Hematopoietic multipotent progenitor cell treated with erythropoietin and hydrocortisone succinate and interleukin-3 and kit ligand, for 8 days (in vitro differentiated cells): ENCODE measurements at regions not wholly inside any gene's neighbourhood (a gene's known extent, or its start where the extent isn't known, plus 50 kb on each side); places are given as distances from the start of the nearest gene placed in this dataset.
"Not testable (repeated sequence)": the region's sequence is repeated elsewhere in the genome, so short reads cannot be mapped to it uniquely, and the experiment has no call there.

Experiments
- DNase-seq: peaks from one replicate; pipeline ENCODE4 v3.0.0-alpha.2; 2015

- no peak for DNase-seq
These were observed 149.5 kb upstream of the KRR1 start for GRCh38 chr12:75660805-75661404.

DNA sequence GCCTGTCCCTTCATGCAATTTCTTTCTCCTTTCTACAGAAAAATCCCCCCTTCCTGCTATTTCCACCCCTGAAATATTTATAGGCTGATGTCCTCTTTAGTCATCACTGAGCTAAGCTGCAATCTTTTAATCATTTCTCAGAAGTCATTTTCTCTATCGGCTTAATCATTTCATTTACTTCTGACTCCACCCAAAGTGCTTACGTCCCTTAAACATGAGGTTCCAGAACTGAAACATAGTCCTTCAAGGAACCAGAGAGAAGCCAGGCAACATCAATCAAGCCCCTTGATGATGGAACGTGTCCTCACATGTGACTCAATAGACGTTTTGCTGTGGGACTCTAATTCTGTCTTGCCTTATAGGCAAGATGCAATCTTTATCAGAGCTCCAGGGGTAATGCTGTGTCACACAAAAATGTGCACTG is 148.7 kb upstream of the KRR1 start:
- no peak for DNase-seq

DNA sequence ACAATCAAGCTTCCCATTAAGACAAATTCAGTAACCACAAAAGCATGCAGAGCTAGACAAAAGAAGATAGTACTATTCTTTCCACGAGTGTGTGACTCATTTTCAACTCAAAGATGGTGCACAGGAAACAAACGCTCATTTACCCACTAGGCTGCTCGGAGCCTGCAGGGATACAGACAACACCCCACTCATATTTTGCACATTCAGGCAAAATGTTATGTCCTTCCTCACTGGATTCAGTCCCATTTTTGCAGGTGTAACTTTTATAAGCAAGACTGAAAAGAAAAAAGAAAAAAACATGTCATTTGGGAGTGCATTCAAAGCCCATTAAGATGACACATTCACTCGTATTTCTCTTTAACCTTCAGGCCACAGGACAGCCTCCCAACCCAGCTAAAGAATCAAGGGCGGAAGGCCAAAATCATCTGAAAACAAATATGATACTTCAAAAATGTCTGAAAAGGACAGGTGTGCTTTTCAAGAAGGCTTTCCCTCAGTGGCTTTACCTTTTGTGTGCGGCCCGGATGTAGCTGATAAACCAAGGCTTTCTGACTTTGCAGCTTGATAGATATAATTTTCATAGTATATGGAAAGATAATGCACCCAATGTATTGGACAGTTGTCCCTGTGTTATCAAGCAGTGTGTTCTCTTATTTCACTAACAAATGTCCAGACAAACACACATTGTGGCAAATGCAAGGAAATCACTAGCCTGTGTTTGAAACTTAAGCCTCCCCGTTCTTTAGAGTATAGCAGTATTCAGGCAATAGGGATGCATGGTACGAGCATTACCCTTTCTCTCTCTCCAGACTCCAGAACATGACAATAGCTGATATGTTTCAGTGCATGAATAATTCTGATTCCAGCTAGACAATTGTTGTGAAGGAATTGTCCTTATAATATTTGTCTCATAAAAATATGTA is 147.8 kb upstream of the KRR1 start:
- DNase-seq = no peak

DNA sequence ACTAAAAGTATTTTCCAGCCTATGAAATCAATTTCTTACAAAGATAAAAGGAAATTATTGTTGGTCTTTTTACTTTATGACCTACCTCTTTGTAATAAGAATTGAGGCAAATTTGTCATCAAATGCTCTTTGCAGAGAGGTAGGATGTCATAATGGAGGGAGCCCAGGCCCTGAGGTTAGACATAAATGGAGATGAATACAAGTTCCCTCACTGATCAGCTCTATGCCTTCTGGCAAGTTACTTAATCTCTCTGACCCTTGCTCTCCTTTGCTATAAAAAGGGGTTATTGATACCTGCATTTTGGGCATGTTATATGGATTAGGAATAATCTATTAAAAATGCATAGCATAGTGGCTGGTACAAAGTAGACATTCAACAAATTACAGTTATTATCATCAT is 146.9 kb upstream of the KRR1 start:
- DNase-seq = no peak

GRCh38 chr12:75657831-75658230 is 146.4 kb upstream of the KRR1 start:
- no peak for DNase-seq

- DNase-seq = not testable (repeated sequence)
These were observed 145.9 kb upstream of the KRR1 start for GRCh38 chr12:75657354-75657753.

DNA sequence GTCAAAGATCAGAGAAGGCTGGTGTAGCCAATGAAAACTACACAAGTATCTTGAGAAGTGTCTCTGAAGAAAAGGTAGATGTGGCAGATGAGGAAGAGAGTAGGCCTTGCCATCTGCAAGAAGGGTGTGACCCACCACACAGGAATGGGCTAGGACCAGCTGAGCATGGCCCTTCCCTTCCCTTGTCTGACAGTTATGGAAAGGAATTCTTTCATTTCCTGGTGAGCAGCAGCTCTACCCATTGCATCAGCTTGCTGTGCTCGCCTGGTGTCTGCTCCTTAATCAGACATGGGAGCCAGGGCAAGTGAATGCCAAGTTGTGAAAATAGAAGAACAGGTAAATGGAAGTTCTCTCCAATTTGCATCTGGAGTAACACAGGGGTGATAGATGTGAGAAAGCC is 145.2 kb upstream of the KRR1 start:
- no peak for DNase-seq

DNA sequence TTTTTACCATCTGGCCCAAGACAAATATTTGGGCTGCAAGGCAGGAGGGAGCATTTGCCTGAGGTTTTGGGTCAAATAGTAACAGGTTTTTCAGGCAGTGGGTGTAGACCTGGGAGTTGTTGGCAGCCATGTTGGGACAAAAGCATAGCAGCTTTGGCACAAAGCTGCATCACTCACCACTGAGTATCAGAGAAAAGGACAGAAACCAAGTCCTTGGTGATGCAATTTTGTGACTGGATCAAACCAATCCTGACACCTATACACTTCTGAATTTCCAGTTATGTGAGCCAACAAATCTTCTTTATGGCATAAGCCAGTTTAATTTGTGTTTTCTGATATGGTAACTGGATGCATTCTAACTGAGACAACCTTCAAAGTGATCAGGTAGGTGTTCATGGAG is 144.8 kb upstream of the KRR1 start:
- DNase-seq = no peak

GRCh38 chr12:75655315-75655806 is 144.0 kb upstream of the KRR1 start:
- DNase-seq = no peak

- DNase-seq = no peak
These were observed 139.9 kb upstream of the KRR1 start for GRCh38 chr12:75651342-75651695.

DNA sequence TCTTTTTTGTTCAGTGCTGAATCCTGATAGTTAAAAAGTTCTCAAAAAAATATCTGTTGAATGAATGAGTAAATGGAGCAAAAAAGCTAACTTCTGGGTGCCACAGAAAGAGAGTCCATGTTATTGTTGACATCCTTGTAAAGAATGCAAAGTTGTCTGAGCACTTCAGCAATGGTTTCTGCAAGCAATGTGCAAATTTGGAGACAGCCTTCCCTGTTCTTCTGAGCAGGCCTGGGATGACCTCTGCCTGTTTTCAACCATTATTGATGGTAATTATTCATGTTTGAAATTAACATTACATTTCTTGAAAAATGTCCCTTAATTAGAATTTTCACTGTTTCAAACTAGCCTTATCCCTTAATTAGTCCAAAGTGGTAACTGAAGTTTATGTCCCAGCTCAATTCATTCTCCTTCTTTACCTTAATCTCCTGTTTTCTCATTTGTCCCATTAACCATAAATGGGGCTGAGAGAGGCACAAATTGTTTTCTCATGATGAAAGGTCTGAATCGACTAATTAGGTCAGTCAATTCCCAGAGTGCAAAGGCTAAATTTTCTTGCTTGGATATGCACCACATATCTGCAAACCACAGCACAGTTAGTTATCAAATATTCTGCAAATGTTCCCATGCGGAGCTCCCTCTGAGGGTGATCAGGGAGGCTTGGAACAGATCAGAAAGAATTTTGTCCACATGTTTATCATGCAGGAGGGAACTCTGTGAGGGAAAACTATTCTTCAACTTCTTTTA is 139.4 kb upstream of the KRR1 start:
- no peak for DNase-seq

- DNase-seq = no peak
These were observed 138.7 kb upstream of the KRR1 start for GRCh38 chr12:75650100-75650499.

- DNase-seq = no peak
These were observed 137.4 kb upstream of the KRR1 start for GRCh38 chr12:75648856-75649255.

GRCh38 chr12:75646329-75647210 is 135.2 kb upstream of the KRR1 start:
- no peak for DNase-seq

DNA sequence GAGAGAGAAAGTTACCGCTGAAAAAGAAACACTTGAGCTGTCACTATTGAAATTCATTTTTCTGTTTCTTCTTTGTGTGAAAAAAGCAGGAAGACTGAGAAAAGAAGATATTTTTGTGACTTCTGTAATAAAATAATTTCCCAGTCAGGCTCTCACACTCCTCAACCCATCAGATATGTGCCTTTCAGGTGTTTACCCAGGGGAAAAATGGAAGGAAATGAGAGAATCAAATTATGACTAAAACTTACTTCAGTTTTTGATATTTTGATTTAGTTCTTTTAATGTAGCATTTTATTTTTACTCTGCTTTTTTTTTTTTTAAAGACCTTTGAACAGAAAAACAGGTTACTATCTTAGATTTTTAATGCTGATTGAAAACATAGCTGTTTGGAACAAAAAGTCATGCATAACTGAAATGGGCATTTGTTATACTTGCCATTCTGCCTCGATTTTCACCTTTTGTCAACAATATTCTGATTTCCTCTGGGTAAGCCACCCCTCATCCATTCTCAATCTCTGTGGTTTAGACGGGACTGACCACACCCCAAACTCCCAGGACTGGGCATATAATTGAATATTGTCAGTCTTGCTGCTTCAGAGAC is 133.2 kb upstream of the KRR1 start:
- no peak for DNase-seq

DNA sequence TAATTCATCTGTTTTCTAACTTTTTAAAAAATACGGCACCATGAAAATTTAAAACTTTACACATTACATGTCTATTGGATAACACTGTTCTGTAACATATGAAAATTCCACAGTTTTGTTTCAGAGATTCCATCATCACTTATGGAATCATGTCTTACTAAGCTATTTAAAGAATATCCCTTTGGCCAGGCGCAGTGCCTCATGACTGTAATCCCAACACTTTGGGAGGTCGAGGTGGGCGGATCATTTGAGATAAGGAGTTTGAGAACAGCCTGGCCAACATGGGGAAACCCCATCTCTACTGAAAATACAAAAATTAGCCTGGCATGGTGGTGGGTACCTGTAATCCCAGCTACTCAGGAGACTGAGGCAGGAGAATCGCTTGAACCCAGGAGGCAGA is 131.7 kb upstream of the KRR1 start:
- not testable (repeated sequence) for DNase-seq

- DNase-seq = no peak
These were observed 130.8 kb upstream of the KRR1 start for GRCh38 chr12:75642226-75642625.

GRCh38 chr12:75641031-75641780 is 129.8 kb upstream of the KRR1 start:
- DNase-seq = no peak

- no peak for DNase-seq
These were observed 127.4 kb upstream of the KRR1 start for GRCh38 chr12:75638792-75639191.

DNA sequence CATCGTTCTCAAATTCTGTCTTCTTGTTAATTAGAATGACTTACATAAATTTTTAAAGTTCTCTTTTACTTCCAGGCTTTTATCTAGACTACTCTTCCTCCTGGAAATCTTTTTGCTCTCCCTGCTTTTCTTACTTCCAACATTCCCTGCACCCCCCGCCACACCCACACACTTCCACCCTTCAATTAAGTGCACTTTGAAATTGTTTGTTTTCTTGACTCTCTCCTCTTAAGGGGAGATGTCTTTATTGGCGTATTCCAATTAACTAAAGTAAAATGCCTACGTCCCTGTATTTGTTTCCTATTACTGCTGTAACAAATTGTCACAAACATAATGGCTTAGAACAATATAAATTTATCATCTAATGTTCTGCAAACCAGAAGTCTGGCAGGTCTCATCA is 125.2 kb upstream of the KRR1 start:
- DNase-seq = no peak
